ENCODE measurements at regions not wholly inside any gene's neighbourhood (a gene's known extent, or its start where the extent isn't known, plus 50 kb on each side); places are given as distances from the start of the nearest gene placed in this dataset.

DNA sequence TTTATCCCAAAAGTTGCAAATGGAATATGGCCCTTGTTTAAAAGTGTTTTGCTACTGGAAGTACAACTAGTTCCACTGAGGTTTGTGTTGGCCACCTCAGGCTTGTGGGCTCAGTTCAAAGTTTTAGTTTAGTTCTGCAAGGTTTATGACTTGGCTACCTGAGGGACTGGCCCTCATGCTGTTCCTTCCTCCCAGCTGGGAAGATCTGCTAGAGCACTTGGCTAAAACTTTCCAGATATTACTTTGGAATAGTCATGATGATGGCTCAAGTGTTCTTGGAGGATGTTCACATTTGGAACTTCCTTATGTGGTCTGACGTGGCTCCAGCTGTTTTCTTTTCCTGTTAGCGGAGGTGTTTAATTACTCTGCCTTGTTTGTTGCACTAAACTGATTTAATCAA, 110.2 kb upstream of the IVNS1ABP start:
- no peaks in the 10 kb centered on the region for H3K4me1 ChIP-seq (ENCODE audit: insufficient read depth, low read length)
- Mint-ChIP-seq H3K4me3 (no peak overlapping the region), H3K9me3 (peaks cover 0 to 3% of the 10 kb centered on the region in 2 experiments; a peak in 2 of 5 replicates), H3K36me3 (ENCODE audit: insufficient read depth in 1 of 3, low read depth in 3 of 3) (no peaks in the 10 kb centered on the region), H3K27ac (no peak overlapping the region), H3K27me3 (ENCODE audit: low read depth) (no peaks in the 10 kb centered on the region), H3K4me1 (peaks cover 0 to 5% of the 10 kb centered on the region in 2 experiments; a peak in 1 of 4 replicates)
- no peak overlapping the region for H2AK5ac ChIP-seq (ENCODE audit: insufficient read length, low read length)
- no peak overlapping the region for H3K4me2 ChIP-seq (ENCODE audit: insufficient read depth, insufficient read length, low read length)
- H3K9ac ChIP-seq (ENCODE audit: extremely low read depth, insufficient read length, low read length), result no peak overlapping the region
- H3K27ac ChIP-seq (ENCODE audit: insufficient read length, low read depth, low read length), result no peak overlapping the region
- no CpG with 5 or more reads among the region's 2 CpGs for WGBS (ENCODE audit: extremely low coverage, insufficient read length, low lambda C conversion rate)
- no peak overlapping the region for H2BK120ac ChIP-seq (ENCODE audit: low read depth, low read length, poor library complexity, severe bottlenecking)
- H3K56ac ChIP-seq (ENCODE audit: insufficient read length, low read depth, low read length), result no peak overlapping the region
- no peak overlapping the region for H2BK12ac ChIP-seq (ENCODE audit: insufficient read length, low read depth, low read length)
- H3K14ac ChIP-seq (ENCODE audit: insufficient read depth, low read length), result no peak overlapping the region
- H2BK20ac ChIP-seq (ENCODE audit: low read depth, low read length, poor library complexity, severe bottlenecking), result no peak overlapping the region
- no peak overlapping the region for H4K91ac ChIP-seq (ENCODE audit: insufficient read length, low read depth, low read length)
- no peak overlapping the region for H4K8ac ChIP-seq (replicated peaks; ENCODE audit: insufficient read length, low read depth, low read length)
- no peaks in the 10 kb centered on the region for H3K23me2 ChIP-seq (ENCODE audit: insufficient read length, low read depth, low read length, poor library complexity, severe bottlenecking)
- H3T11ph ChIP-seq (ENCODE audit: low read length), result no peak overlapping the region
- no peak overlapping the region for H3K23ac ChIP-seq (ENCODE audit: insufficient read length, low read depth, low read length)
- no peaks in the 10 kb centered on the region for H3K9me3 ChIP-seq (ENCODE audit: control insufficient read depth, low read depth, low read length)
- no peaks in the 10 kb centered on the region for H3K79me1 ChIP-seq (ENCODE audit: insufficient read depth, low read depth, low read length, poor library complexity, severe bottlenecking)
- no peak overlapping the region for H4K5ac ChIP-seq (ENCODE audit: insufficient read length, low read depth, low read length)
- H2BK15ac ChIP-seq (ENCODE audit: low read depth, low read length), result no peak overlapping the region
- no peak overlapping the region for H3K4ac ChIP-seq (ENCODE audit: low read depth, low read length)
- TF ChIP-seq, protein P1, sequence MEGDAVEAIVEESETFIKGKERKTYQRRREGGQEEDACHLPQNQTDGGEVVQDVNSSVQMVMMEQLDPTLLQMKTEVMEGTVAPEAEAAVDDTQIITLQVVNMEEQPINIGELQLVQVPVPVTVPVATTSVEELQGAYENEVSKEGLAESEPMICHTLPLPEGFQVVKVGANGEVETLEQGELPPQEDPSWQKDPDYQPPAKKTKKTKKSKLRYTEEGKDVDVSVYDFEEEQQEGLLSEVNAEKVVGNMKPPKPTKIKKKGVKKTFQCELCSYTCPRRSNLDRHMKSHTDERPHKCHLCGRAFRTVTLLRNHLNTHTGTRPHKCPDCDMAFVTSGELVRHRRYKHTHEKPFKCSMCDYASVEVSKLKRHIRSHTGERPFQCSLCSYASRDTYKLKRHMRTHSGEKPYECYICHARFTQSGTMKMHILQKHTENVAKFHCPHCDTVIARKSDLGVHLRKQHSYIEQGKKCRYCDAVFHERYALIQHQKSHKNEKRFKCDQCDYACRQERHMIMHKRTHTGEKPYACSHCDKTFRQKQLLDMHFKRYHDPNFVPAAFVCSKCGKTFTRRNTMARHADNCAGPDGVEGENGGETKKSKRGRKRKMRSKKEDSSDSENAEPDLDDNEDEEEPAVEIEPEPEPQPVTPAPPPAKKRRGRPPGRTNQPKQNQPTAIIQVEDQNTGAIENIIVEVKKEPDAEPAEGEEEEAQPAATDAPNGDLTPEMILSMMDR (conservative IDR thresholded peaks at IDR 0.05), result no peak
- no peak overlapping the region for H3K18ac ChIP-seq (ENCODE audit: insufficient read length, low read depth, low read length)
- no peaks in the 10 kb centered on the region for H4K20me1 ChIP-seq (ENCODE audit: control insufficient read depth, insufficient read depth, insufficient read length)
- no peak for DNase-seq
- H2AFZ ChIP-seq (ENCODE audit: low read length), result no peak overlapping the region
- no peak overlapping the region for H2BK5ac ChIP-seq (ENCODE audit: insufficient read length, low read length)
- no peaks in the 10 kb centered on the region for H3K79me2 ChIP-seq (ENCODE audit: insufficient read depth, low read length)
- H3K27me3 ChIP-seq (ENCODE audit: insufficient read depth, low read length), result no peaks in the 10 kb centered on the region

Measured in H9 (cell line).